ENCODE measurements at regions not wholly inside any gene's neighbourhood (a gene's known extent, or its start where the extent isn't known, plus 50 kb on each side); places are given as distances from the start of the nearest gene placed in this dataset.

- no peaks in the 10 kb centered on the region for H3K4me1 ChIP-seq
- H3K27ac ChIP-seq, result no peak overlapping the region
- H2AFZ ChIP-seq, result no peak overlapping the region
- H3K36me3 ChIP-seq (ENCODE audit: control insufficient read depth, insufficient read depth, low read length), result no peaks in the 10 kb centered on the region
- no peak overlapping the region for H3K4me3 ChIP-seq (ENCODE audit: low read depth, low read length)
- no peaks in the 10 kb centered on the region for H3K9me3 ChIP-seq (ENCODE audit: control insufficient read depth, low read length)
- H3K79me2 ChIP-seq, result no peaks in the 10 kb centered on the region
- H3K27me3 ChIP-seq (ENCODE audit: control insufficient read depth, insufficient read depth, low read length), result no peaks in the 10 kb centered on the region
- no peak overlapping the region for H3K9ac ChIP-seq
- H3K4me2 ChIP-seq (ENCODE audit: low read length), result no peak overlapping the region
- TF ChIP-seq CTCF (IDR thresholded peaks at IDR 0.05), result no peak
Measured at GRCh38 chr10:36994886-36995285, 130.5 kb upstream of the ANKRD30A start.

GRCh38 chr10:36989233-36989632, 136.2 kb upstream of the ANKRD30A start:
- Histone ChIP-seq H2AFZ (no peak overlapping the region), H3K9ac (no peak overlapping the region), H3K27me3 (ENCODE audit: control insufficient read depth, insufficient read depth, low read length) (no peaks in the 10 kb centered on the region), H3K4me1 (no peaks in the 10 kb centered on the region), H3K4me2 (ENCODE audit: low read length) (no peak overlapping the region), H3K4me3 (ENCODE audit: low read depth, low read length) (no peak overlapping the region), H3K27ac (no peak overlapping the region), H3K36me3 (ENCODE audit: control insufficient read depth, insufficient read depth, low read length) (no peaks in the 10 kb centered on the region), H3K9me3 (ENCODE audit: control insufficient read depth, low read length) (no peaks in the 10 kb centered on the region), H3K79me2 (no peaks in the 10 kb centered on the region)
- TF ChIP-seq CTCF (IDR thresholded peaks at IDR 0.05), result no peak

GRCh38 chr10:36946598-36946997, 178.8 kb upstream of the ANKRD30A start:
- no peak for TF ChIP-seq CTCF (IDR thresholded peaks at IDR 0.05)
- no peaks in the 10 kb centered on the region for H3K36me3 ChIP-seq (ENCODE audit: control insufficient read depth, insufficient read depth, low read length)

GRCh38 chr10:36943544-36943943, 181.9 kb upstream of the ANKRD30A start:
- H3K9me3 ChIP-seq (ENCODE audit: control insufficient read depth, low read length), result no peaks in the 10 kb centered on the region
- no peaks in the 10 kb centered on the region for H3K27me3 ChIP-seq (ENCODE audit: control insufficient read depth, insufficient read depth, low read length)
- no peak overlapping the region for H2AFZ ChIP-seq
- TF ChIP-seq CTCF (IDR thresholded peaks at IDR 0.05), result no peak
- no peak overlapping the region for H3K4me3 ChIP-seq (ENCODE audit: low read depth, low read length)
- H3K27ac ChIP-seq, result no peak overlapping the region
- no peak overlapping the region for H3K4me2 ChIP-seq (ENCODE audit: low read length)
- H3K36me3 ChIP-seq (ENCODE audit: control insufficient read depth, insufficient read depth, low read length), result no peaks in the 10 kb centered on the region
- H3K4me1 ChIP-seq, result no peaks in the 10 kb centered on the region
- no peak overlapping the region for H3K9ac ChIP-seq
- H3K79me2 ChIP-seq, result no peaks in the 10 kb centered on the region

More at GRCh38 chr10:36946598-36946997, 178.8 kb upstream of the ANKRD30A start:
- no peak overlapping the region for H3K27ac ChIP-seq
- no peak overlapping the region for H3K9ac ChIP-seq
- no peaks in the 10 kb centered on the region for H3K9me3 ChIP-seq (ENCODE audit: control insufficient read depth, low read length)
- no peaks in the 10 kb centered on the region for H3K27me3 ChIP-seq (ENCODE audit: control insufficient read depth, insufficient read depth, low read length)
- H2AFZ ChIP-seq, result no peak overlapping the region
- no peak overlapping the region for H3K4me2 ChIP-seq (ENCODE audit: low read length)
- no peaks in the 10 kb centered on the region for H3K4me1 ChIP-seq
- H3K4me3 ChIP-seq (ENCODE audit: low read depth, low read length), result no peak overlapping the region
- H3K79me2 ChIP-seq, result no peaks in the 10 kb centered on the region

- no peak overlapping the region for H3K27ac ChIP-seq
- H3K79me2 ChIP-seq, result no peaks in the 10 kb centered on the region
Measured at GRCh38 chr10:36942616-36943015, 182.8 kb upstream of the ANKRD30A start.

More at GRCh38 chr10:36942616-36943015, 182.8 kb upstream of the ANKRD30A start:
- TF ChIP-seq CTCF (IDR thresholded peaks at IDR 0.05), result no peak
- no peaks in the 10 kb centered on the region for H3K27me3 ChIP-seq (ENCODE audit: control insufficient read depth, insufficient read depth, low read length)
- H3K4me1 ChIP-seq, result no peaks in the 10 kb centered on the region
- no peak overlapping the region for H3K9ac ChIP-seq
- H2AFZ ChIP-seq, result no peak overlapping the region
- no peaks in the 10 kb centered on the region for H3K9me3 ChIP-seq (ENCODE audit: control insufficient read depth, low read length)
- H3K4me3 ChIP-seq (ENCODE audit: low read depth, low read length), result no peak overlapping the region
- H3K36me3 ChIP-seq (ENCODE audit: control insufficient read depth, insufficient read depth, low read length), result no peaks in the 10 kb centered on the region
- H3K4me2 ChIP-seq (ENCODE audit: low read length), result no peak overlapping the region

Data from parathyroid adenoma (tissue), 2 donors.